Endothelial cell of umbilical vein (primary cell): ENCODE measurements at regions not wholly inside any gene's neighbourhood (a gene's known extent, or its start where the extent isn't known, plus 50 kb on each side); places are given as distances from the start of the nearest gene placed in this dataset.

ENCODE experiments used
- BruUV-seq: library from RNA; stranded (reverse); fragments of 400-500 nt; replicated peaks from 2 replicates; lab custom pipeline; 2021; lab: Mats Ljungman, UMichigan
- CTCF ChIA-PET: fragments of 300-600, 350-600 bp; sonication (Branson Sonifier 250); formaldehyde crosslinking; loops from one replicate; lab custom pipeline; 2021; ENCODE audit warnings: antibody characterized with exemption, inconsistent platforms; lab: Charles Lee
- POLR2A ChIA-PET: fragments of 300-600, 350-600 bp; sonication (Branson Sonifier 250); formaldehyde crosslinking; loops from one replicate; lab custom pipeline; 2021; ENCODE audit warnings: antibody characterized with exemption, inconsistent platforms; lab: Charles Lee
- DNase-seq: peaks from one replicate; pipeline ENCODE4 v3.0.0-alpha.2; 2011; ENCODE audit warnings: low read depth, low spot score
- FAIRE-seq: peaks from 2 replicates; lab custom pipeline; 2011; peaks lifted over from hg19 to GRCh38; lab: Jason Lieb, UNC
- H2AFZ ChIP-seq: 2 replicates; pipeline ENCODE4 v1.6.0; 2012; ENCODE audit warnings: low read depth, low read length, control low read depth, inconsistent platforms
- H3K27ac ChIP-seq: 2 replicates; pipeline ENCODE4 v1.5.1; 2011; ENCODE audit warnings: low read depth, mild to moderate bottlenecking, control low read depth, low read length, moderate library complexity; ENCODE audit not compliant: insufficient read depth
- H3K27me3 ChIP-seq, 2 experiments: 2 replicates each; pipeline versions ENCODE4 v1.6.0 to v1.6.1; 2011; ENCODE audit warnings: low read length in 2 of 2, mixed read lengths in 1 of 2; ENCODE audit not compliant: control insufficient read depth in 2 of 2, insufficient read depth in 2 of 2
- H3K36me3 ChIP-seq, 2 experiments: 2 replicates in 1 of 2; 3 replicates in 1 of 2; pipeline ENCODE4 v1.5.1; 2011; ENCODE audit warnings: low read length in 2 of 2, mild to moderate bottlenecking in 1 of 2, moderate library complexity in 1 of 2; ENCODE audit not compliant: control insufficient read depth in 2 of 2, insufficient read depth in 2 of 2; ENCODE audit errors: extremely low read depth in 1 of 2
- H3K4me1 ChIP-seq: 3 replicates; pipeline ENCODE4 v1.5.1; 2011; ENCODE audit warnings: mild to moderate bottlenecking, low read length; ENCODE audit not compliant: control insufficient read depth, insufficient read depth; ENCODE audit errors: extremely low read depth
- H3K4me2 ChIP-seq: 2 replicates; pipeline ENCODE4 v1.6.1; 2011; ENCODE audit warnings: low read length, control low read depth, mixed read lengths; ENCODE audit not compliant: insufficient read depth
- H3K4me3 ChIP-seq, 3 experiments: fragments of 200-600 bp in 1 of 3; sonication (generic), shearing (Covaris generic) in 1 of 3; replicated peaks in 1 of 3; 2 replicates each; pipeline ENCODE4 v1.5.1; 2011 to 2016; ENCODE audit warnings: control low read depth in 3 of 3, low read length in 3 of 3, mild to moderate bottlenecking in 2 of 3, inconsistent platforms in 1 of 3, low read depth in 1 of 3, moderate library complexity in 1 of 3; ENCODE audit not compliant: insufficient read depth in 1 of 3
- H3K79me2 ChIP-seq: 2 replicates; pipeline ENCODE4 v1.6.0; 2012; ENCODE audit warnings: low read length, inconsistent platforms; ENCODE audit not compliant: control insufficient read depth, insufficient read depth
- H3K9ac ChIP-seq: replicated peaks from 2 replicates; pipeline ENCODE3; 2011; ENCODE audit warnings: low read length, control low read depth; ENCODE audit not compliant: insufficient read depth; ENCODE audit errors: extremely low read depth
- H3K9me1 ChIP-seq: replicated peaks from 3 replicates; pipeline ENCODE4 v1.6.0; 2011; ENCODE audit warnings: mild to moderate bottlenecking, low read length; ENCODE audit not compliant: control insufficient read depth, insufficient read depth; ENCODE audit errors: extremely low read depth
- H3K9me3 ChIP-seq: replicated peaks from 2 replicates; pipeline ENCODE4 v1.5.1; 2012; ENCODE audit warnings: low read length, inconsistent platforms; ENCODE audit not compliant: control insufficient read depth, insufficient read depth
- H4K20me1 ChIP-seq: replicated peaks from 2 replicates; pipeline ENCODE3; 2011; ENCODE audit warnings: mild to moderate bottlenecking, low read length; ENCODE audit not compliant: control insufficient read depth, insufficient read depth; ENCODE audit errors: extremely low read depth
- CTCF ChIP-seq, 2 donors: IDR thresholded peaks; 1 replicate in 1 of 2; 2 replicates in 1 of 2; pipeline ENCODE4 v1.5.1; 2011; ENCODE audit warnings: low read length in 2 of 2, mild to moderate bottlenecking in 2 of 2, moderate library complexity in 2 of 2, control low read depth in 1 of 2, inconsistent platforms in 1 of 2, low read depth in 1 of 2; ENCODE audit not compliant: insufficient read depth in 1 of 2; ENCODE audit errors: extremely low read depth in 1 of 2
- EZH2 ChIP-seq: IDR thresholded peaks from 2 replicates; pipeline ENCODE4 v1.6.1; 2012; ENCODE audit warnings: borderline replicate concordance, low read depth, mild to moderate bottlenecking, moderate library complexity, low read length, inconsistent platforms; ENCODE audit not compliant: severe bottlenecking
- FOS ChIP-seq: IDR thresholded peaks from 2 replicates; pipeline ENCODE4 v1.6.1; 2011; ENCODE audit warnings: mild to moderate bottlenecking, low read length, moderate library complexity, borderline replicate concordance; ENCODE audit not compliant: insufficient read depth
- GATA2 ChIP-seq: IDR thresholded peaks from 2 replicates; pipeline ENCODE4 v1.7.0; 2011; ENCODE audit warnings: low read depth, mild to moderate bottlenecking, moderate library complexity, mixed read lengths, low read length; ENCODE audit not compliant: insufficient read length, insufficient read depth
- JUN ChIP-seq: IDR thresholded peaks from 2 replicates; pipeline ENCODE4 v1.6.1; 2011; ENCODE audit warnings: borderline replicate concordance, low read depth; ENCODE audit not compliant: insufficient read length, insufficient read depth
- MAX ChIP-seq: IDR thresholded peaks from 2 replicates; pipeline ENCODE4 v1.6.1; 2011; ENCODE audit not compliant: insufficient read depth, insufficient read length
- MYC ChIP-seq: IDR thresholded peaks from one replicate; pipeline ENCODE4 v1.6.1; 2011; ENCODE audit warnings: mild to moderate bottlenecking, low read depth, low read length
- POLR2A ChIP-seq: IDR thresholded peaks from 2 replicates; pipeline ENCODE4 v1.6.1; 2012; ENCODE audit warnings: low read depth, mild to moderate bottlenecking, control low read depth, low read length
- POLR2AphosphoS5 ChIP-seq: IDR thresholded peaks from 2 replicates; pipeline ENCODE4 v1.6.1; 2012; ENCODE audit warnings: low read depth, mild to moderate bottlenecking, control low read depth, low read length, moderate library complexity; ENCODE audit not compliant: insufficient read depth
- dilution Hi-C: fragments of 300-500 bp; cut with MboI; formaldehyde crosslinking; loops from one replicate; pipeline ENCODE4 v1.15.0; 2019; ENCODE audit warnings: low sequenced_read_pairs; ENCODE audit not compliant: extremely low pct_ligation_motif_present
- intact Hi-C: fragments of 100-400 bp; cut with micrococcal nuclease; formaldehyde crosslinking; loops from one replicate; pipeline ENCODE4 v1.10.0; 2022

- H2AFZ ChIP-seq = no peak overlapping the region
- BruUV-seq = no TSS peak
- DNase-seq (no peak), FAIRE-seq (no peak)
- no peaks in the 10 kb centered on the region for H3K36me3 ChIP-seq
- dilution Hi-C loops (no loop called here), intact Hi-C loops (no loop called here)
- no peak overlapping the region for H3K4me2 ChIP-seq
- H3K9me1 ChIP-seq = no peaks in the 10 kb centered on the region
- ChIA-PET POLR2A (no interaction called here), CTCF (no interaction called here)
- no peak overlapping the region for H3K4me3 ChIP-seq
- H3K9me3 ChIP-seq = no peaks in the 10 kb centered on the region
- no peak for TF ChIP-seq EZH2
- H3K27ac ChIP-seq = no peak overlapping the region
- H3K4me1 ChIP-seq = no peaks in the 10 kb centered on the region
- no peaks in the 10 kb centered on the region for H3K79me2 ChIP-seq
- no peaks in the 10 kb centered on the region for H4K20me1 ChIP-seq
- H3K27me3 ChIP-seq = no peaks in the 10 kb centered on the region
- H3K9ac ChIP-seq = no peak overlapping the region
Observed at GRCh38 chr2:188227713-188228112, 64.0 kb upstream of the GULP1 start.

- POLR2A ChIA-PET = no interaction called here
- intact Hi-C loops = no loop called here
Observed at GRCh38 chr2:188235364-188235763, 56.3 kb upstream of the GULP1 start.

More at GRCh38 chr2:188235364-188235763, 56.3 kb upstream of the GULP1 start:
- Histone ChIP-seq H3K9me1 (no peaks in the 10 kb centered on the region), H3K9ac (no peak overlapping the region), H4K20me1 (no peaks in the 10 kb centered on the region), H3K27me3 (no peaks in the 10 kb centered on the region), H3K36me3 (no peaks in the 10 kb centered on the region), H3K4me3 (no peak overlapping the region), H3K4me2 (no peak overlapping the region), H3K27ac (no peak overlapping the region), H3K4me1 (no peaks in the 10 kb centered on the region), H3K79me2 (no peaks in the 10 kb centered on the region), H3K9me3 (no peaks in the 10 kb centered on the region), H2AFZ (no peak overlapping the region)
- TF ChIP-seq POLR2A (no peak), POLR2AphosphoS5 (no peak), EZH2 (no peak), MYC (no peak), JUN (no peak), CTCF (IDR thresholded peaks at IDR 0.05; ENCODE audit: extremely low read depth in 1 of 2, insufficient read depth in 1 of 2, low read depth in 1 of 2, low read length in 2 of 2) (no peak), FOS (no peak), GATA2 (no peak), MAX (no peak)
- dilution Hi-C loops = no loop called here
- FAIRE-seq = no peak
- CTCF ChIA-PET = no interaction called here
- no peak for DNase-seq
- no TSS peak for BruUV-seq
